ENCODE measurements at regions not wholly inside any gene's neighbourhood (a gene's known extent, or its start where the extent isn't known, plus 50 kb on each side); places are given as distances from the start of the nearest gene placed in this dataset.

- H3K4me3 ChIP-seq (ENCODE audit: low read depth in 2 of 2, low read length in 2 of 2): no peak overlapping the region
- no peaks in the 10 kb centered on the region for H3K9me3 ChIP-seq (ENCODE audit: control insufficient read depth, insufficient read depth, low read depth, low read length)
- no TSS peak for BruUV-seq (replicated peaks)
- no peaks in the 10 kb centered on the region for H3K36me3 ChIP-seq (ENCODE audit: control insufficient read depth, insufficient read depth, low read length)
- H3K4me1 ChIP-seq (ENCODE audit: control insufficient read depth, insufficient read depth, low read length): no peaks in the 10 kb centered on the region
- DNase-seq (ENCODE audit: low read depth, low spot score) (no peak), ATAC-seq (no peak)
- intact Hi-C loops (cut with micrococcal nuclease; ENCODE audit: unreplicated experiment) (no loop called here), in situ Hi-C loops (cut with HindIII; ENCODE audit: low pct_unique_long_range_greater_than_20kb, low sequenced_read_pairs) (no loop called here)
- no peaks in the 10 kb centered on the region for H3K27me3 ChIP-seq (ENCODE audit: control insufficient read depth, insufficient read depth, low read length)
- no peak overlapping the region for H3K27ac ChIP-seq (ENCODE audit: low read length)
- TF ChIP-seq POLR2AphosphoS5 (IDR thresholded peaks at IDR 0.05; ENCODE audit: low read depth, low read length) (no peak), TCF7L2 (IDR thresholded peaks at IDR 0.05; ENCODE audit: low read depth, low read length) (no peak), SIN3A (IDR thresholded peaks at IDR 0.05; ENCODE audit: borderline replicate concordance, insufficient read depth, low read depth, low read length) (no peak)
- TF ChIP-seq, protein P1, sequence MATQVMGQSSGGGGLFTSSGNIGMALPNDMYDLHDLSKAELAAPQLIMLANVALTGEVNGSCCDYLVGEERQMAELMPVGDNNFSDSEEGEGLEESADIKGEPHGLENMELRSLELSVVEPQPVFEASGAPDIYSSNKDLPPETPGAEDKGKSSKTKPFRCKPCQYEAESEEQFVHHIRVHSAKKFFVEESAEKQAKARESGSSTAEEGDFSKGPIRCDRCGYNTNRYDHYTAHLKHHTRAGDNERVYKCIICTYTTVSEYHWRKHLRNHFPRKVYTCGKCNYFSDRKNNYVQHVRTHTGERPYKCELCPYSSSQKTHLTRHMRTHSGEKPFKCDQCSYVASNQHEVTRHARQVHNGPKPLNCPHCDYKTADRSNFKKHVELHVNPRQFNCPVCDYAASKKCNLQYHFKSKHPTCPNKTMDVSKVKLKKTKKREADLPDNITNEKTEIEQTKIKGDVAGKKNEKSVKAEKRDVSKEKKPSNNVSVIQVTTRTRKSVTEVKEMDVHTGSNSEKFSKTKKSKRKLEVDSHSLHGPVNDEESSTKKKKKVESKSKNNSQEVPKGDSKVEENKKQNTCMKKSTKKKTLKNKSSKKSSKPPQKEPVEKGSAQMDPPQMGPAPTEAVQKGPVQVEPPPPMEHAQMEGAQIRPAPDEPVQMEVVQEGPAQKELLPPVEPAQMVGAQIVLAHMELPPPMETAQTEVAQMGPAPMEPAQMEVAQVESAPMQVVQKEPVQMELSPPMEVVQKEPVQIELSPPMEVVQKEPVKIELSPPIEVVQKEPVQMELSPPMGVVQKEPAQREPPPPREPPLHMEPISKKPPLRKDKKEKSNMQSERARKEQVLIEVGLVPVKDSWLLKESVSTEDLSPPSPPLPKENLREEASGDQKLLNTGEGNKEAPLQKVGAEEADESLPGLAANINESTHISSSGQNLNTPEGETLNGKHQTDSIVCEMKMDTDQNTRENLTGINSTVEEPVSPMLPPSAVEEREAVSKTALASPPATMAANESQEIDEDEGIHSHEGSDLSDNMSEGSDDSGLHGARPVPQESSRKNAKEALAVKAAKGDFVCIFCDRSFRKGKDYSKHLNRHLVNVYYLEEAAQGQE (IDR thresholded peaks at IDR 0.05; ENCODE audit: insufficient read depth in 1 of 2, low read depth in 2 of 2, low read length in 1 of 2): no peak
- TF ChIP-seq, protein P2, sequence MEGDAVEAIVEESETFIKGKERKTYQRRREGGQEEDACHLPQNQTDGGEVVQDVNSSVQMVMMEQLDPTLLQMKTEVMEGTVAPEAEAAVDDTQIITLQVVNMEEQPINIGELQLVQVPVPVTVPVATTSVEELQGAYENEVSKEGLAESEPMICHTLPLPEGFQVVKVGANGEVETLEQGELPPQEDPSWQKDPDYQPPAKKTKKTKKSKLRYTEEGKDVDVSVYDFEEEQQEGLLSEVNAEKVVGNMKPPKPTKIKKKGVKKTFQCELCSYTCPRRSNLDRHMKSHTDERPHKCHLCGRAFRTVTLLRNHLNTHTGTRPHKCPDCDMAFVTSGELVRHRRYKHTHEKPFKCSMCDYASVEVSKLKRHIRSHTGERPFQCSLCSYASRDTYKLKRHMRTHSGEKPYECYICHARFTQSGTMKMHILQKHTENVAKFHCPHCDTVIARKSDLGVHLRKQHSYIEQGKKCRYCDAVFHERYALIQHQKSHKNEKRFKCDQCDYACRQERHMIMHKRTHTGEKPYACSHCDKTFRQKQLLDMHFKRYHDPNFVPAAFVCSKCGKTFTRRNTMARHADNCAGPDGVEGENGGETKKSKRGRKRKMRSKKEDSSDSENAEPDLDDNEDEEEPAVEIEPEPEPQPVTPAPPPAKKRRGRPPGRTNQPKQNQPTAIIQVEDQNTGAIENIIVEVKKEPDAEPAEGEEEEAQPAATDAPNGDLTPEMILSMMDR (IDR thresholded peaks at IDR 0.05): no peak
- ChIA-PET POLR2A (no interaction called here), CTCF (no interaction called here)
Measured at GRCh38 chr7:15929411-15929810, 242.9 kb upstream of the MEOX2 start.

DNA sequence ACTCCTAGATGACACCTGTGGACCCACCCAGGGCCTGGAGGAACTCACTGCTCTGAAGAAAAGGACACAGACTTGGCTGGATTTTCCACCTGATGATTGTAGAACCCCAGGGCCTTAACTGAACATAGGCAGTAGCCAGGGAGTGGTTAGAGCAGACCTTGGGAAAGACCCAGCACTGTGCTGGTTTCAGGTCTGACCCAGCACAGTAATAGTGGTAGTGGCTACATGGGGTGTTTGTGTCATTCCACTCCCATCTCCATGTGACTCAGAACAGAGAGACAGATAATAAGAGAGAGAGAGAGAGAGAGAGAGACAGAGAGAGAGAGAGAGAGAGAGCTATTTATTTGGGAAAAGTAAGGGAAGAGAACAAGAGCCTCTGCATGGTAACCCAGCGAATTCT, 239.1 kb upstream of the MEOX2 start:
- H3K4me3 ChIP-seq (ENCODE audit: low read depth in 2 of 2, low read length in 2 of 2): no peak overlapping the region
- in situ Hi-C loops (cut with HindIII; ENCODE audit: low pct_unique_long_range_greater_than_20kb, low sequenced_read_pairs) (no loop called here), intact Hi-C loops (cut with micrococcal nuclease; ENCODE audit: unreplicated experiment) (no loop called here)
- no peaks in the 10 kb centered on the region for H3K4me1 ChIP-seq (ENCODE audit: control insufficient read depth, insufficient read depth, low read length)
- no peaks in the 10 kb centered on the region for H3K9me3 ChIP-seq (ENCODE audit: control insufficient read depth, insufficient read depth, low read depth, low read length)
- H3K27me3 ChIP-seq (ENCODE audit: control insufficient read depth, insufficient read depth, low read length): no peaks in the 10 kb centered on the region
- no TSS peak for BruUV-seq (replicated peaks)
- ATAC-seq (no peak), DNase-seq (ENCODE audit: low read depth, low spot score) (no peak)
- H3K36me3 ChIP-seq (ENCODE audit: control insufficient read depth, insufficient read depth, low read length): no peaks in the 10 kb centered on the region
- ChIA-PET CTCF (no interaction called here), POLR2A (no interaction called here)
- H3K27ac ChIP-seq (ENCODE audit: low read length): no peak overlapping the region
- TF ChIP-seq TCF7L2 (IDR thresholded peaks at IDR 0.05; ENCODE audit: low read depth, low read length) (no peak), POLR2AphosphoS5 (IDR thresholded peaks at IDR 0.05; ENCODE audit: low read depth, low read length) (no peak), SIN3A (IDR thresholded peaks at IDR 0.05; ENCODE audit: borderline replicate concordance, insufficient read depth, low read depth, low read length) (no peak)
- TF ChIP-seq, protein P1 (IDR thresholded peaks at IDR 0.05; ENCODE audit: insufficient read depth in 1 of 2, low read depth in 2 of 2, low read length in 1 of 2): no peak
- TF ChIP-seq, protein P2 (IDR thresholded peaks at IDR 0.05): no peak

All from Panc1 (cell line).